GM23338 (cell line): ENCODE measurements at regions not wholly inside any gene's neighbourhood (a gene's known extent, or its start where the extent isn't known, plus 50 kb on each side); places are given as distances from the start of the nearest gene placed in this dataset.

Experiments
- ATAC-seq: fragments of 200-7000 bp; cut with Tn5 transposase; 3 replicates; pipeline ENCODE4 v1.9.1; 2020
- DNase-seq: peaks from one replicate; pipeline ENCODE4 v3.0.0-alpha.2; 2015; ENCODE audit warnings: low spot score
- H2AFZ ChIP-seq: fragments of 200-600 bp; sonication (generic); 2 replicates; pipeline ENCODE4 v1.8.0; 2016; ENCODE audit warnings: antibody characterized with exemption, mild to moderate bottlenecking, moderate library complexity
- H3F3A ChIP-seq: fragments of 200-600 bp; sonication (generic); replicated peaks from 2 replicates; pipeline ENCODE4 v1.8.0; 2017; ENCODE audit warnings: antibody characterized with exemption, mixed run types, low read depth
- H3K27ac ChIP-seq: fragments of 200-600 bp; sonication (generic); 2 replicates; pipeline ENCODE4 v1.6.1; 2016; ENCODE audit warnings: low read depth
- H3K27me3 ChIP-seq: fragments of 200-600 bp; sonication (generic); 2 replicates; pipeline ENCODE4 v1.8.0; 2016; ENCODE audit warnings: mild to moderate bottlenecking, mixed run types, moderate library complexity; ENCODE audit not compliant: insufficient read depth
- H3K36me3 ChIP-seq: fragments of 200-600 bp; sonication (generic); 2 replicates; pipeline ENCODE4 v1.8.0; 2016; ENCODE audit warnings: mild to moderate bottlenecking; ENCODE audit not compliant: insufficient read depth
- H3K4me1 ChIP-seq: fragments of 200-600 bp; sonication (generic); 2 replicates; pipeline ENCODE4 v1.8.0; 2016; ENCODE audit warnings: mild to moderate bottlenecking, moderate library complexity; ENCODE audit not compliant: insufficient read depth
- H3K4me2 ChIP-seq: fragments of 200-600 bp; sonication (generic); 2 replicates; pipeline ENCODE4 v1.7.1; 2017; ENCODE audit warnings: mixed run types
- H3K4me3 ChIP-seq: fragments of 200-600 bp; sonication (generic); 2 replicates; pipeline ENCODE4 v1.6.1; 2016; ENCODE audit warnings: mixed run types
- H3K79me2 ChIP-seq: fragments of 200-600 bp; sonication (generic); replicated peaks from 2 replicates; pipeline ENCODE4 v1.8.0; 2017; ENCODE audit warnings: mild to moderate bottlenecking; ENCODE audit not compliant: insufficient read depth
- H3K9me2 ChIP-seq: fragments of 200-600 bp; sonication (generic); 2 replicates; pipeline ENCODE4 v1.8.0; 2017; ENCODE audit not compliant: insufficient read depth
- H4K20me1 ChIP-seq: fragments of 200-600 bp; sonication (generic); replicated peaks from 2 replicates; pipeline ENCODE4 v1.8.0; 2017; ENCODE audit warnings: mild to moderate bottlenecking; ENCODE audit not compliant: insufficient read depth
- H3K27ac Mint-ChIP-seq: 2 replicates; pipeline ENCODE4 v1.8.0; 2020; ENCODE audit warnings: inconsistent platforms, mild to moderate bottlenecking, moderate library complexity, mixed read lengths
- H3K27me3 Mint-ChIP-seq: 3 replicates; pipeline ENCODE4 v1.8.0; 2022; ENCODE audit warnings: low read depth, mild to moderate bottlenecking, moderate library complexity, mixed read lengths, inconsistent platforms; ENCODE audit not compliant: insufficient read depth, poor library complexity
- H3K36me3 Mint-ChIP-seq: 3 replicates; pipeline ENCODE4 v1.8.0; 2021; ENCODE audit warnings: low read depth, mild to moderate bottlenecking, inconsistent platforms, moderate library complexity, mixed read lengths
- H3K4me1 Mint-ChIP-seq: 3 replicates; pipeline ENCODE4 v1.8.0; 2020; ENCODE audit warnings: mild to moderate bottlenecking, inconsistent platforms, mixed read lengths
- H3K4me3 Mint-ChIP-seq: 3 replicates; pipeline ENCODE4 v1.8.0; 2021; ENCODE audit warnings: moderate library complexity, mild to moderate bottlenecking, inconsistent platforms, mixed read lengths
- H3K9me3 Mint-ChIP-seq: 3 replicates; pipeline ENCODE4 v1.8.0; 2020; ENCODE audit warnings: moderate library complexity, mild to moderate bottlenecking, inconsistent platforms, mixed read lengths
- CREB1 ChIP-seq: fragments of 250-450 bp; sonication (Bioruptor Pico); IDR thresholded peaks from 2 replicates; pipeline ENCODE4 v1.5.0; 2020; ENCODE audit warnings: low read depth, mild to moderate bottlenecking, moderate library complexity
- EZH2 ChIP-seq: fragments of 200-600 bp; sonication (generic); IDR thresholded peaks from one replicate; pipeline ENCODE4 v1.8.0; 2017; ENCODE audit warnings: antibody characterized with exemption, mild to moderate bottlenecking, low read depth; ENCODE audit not compliant: unreplicated experiment
- EZH2phosphoT487 ChIP-seq: fragments of 200-600 bp; sonication (generic); IDR thresholded peaks from one replicate; pipeline ENCODE4 v1.8.1; 2018; ENCODE audit warnings: antibody characterized with exemption; ENCODE audit not compliant: unreplicated experiment
- JUNB ChIP-seq: IDR thresholded peaks from one replicate; pipeline ENCODE4 v1.6.1; 2016; ENCODE audit warnings: antibody characterized with exemption; ENCODE audit not compliant: unreplicated experiment
- NANOG ChIP-seq: IDR thresholded peaks from 2 replicates; pipeline ENCODE4 v1.6.1; 2016; ENCODE audit warnings: antibody characterized with exemption, borderline replicate concordance
- POLR2AphosphoS5 ChIP-seq: IDR thresholded peaks from 2 replicates; pipeline ENCODE4 v1.6.1; 2016; ENCODE audit warnings: antibody characterized with exemption, low read depth
- STAT1 ChIP-seq: IDR thresholded peaks from one replicate; pipeline ENCODE4 v1.6.1; 2016; ENCODE audit warnings: antibody characterized with exemption; ENCODE audit not compliant: unreplicated experiment
- ZNF114 ChIP-seq: fragments of 250-450 bp; sonication (Bioruptor Pico); IDR thresholded peaks from 2 replicates; pipeline ENCODE4 v1.5.0; 2020; ENCODE audit warnings: mild to moderate bottlenecking, moderate library complexity
- ZNF331 ChIP-seq: fragments of 250-450 bp; sonication (Bioruptor Pico); IDR thresholded peaks from 2 replicates; pipeline ENCODE4 v1.5.0; 2020; ENCODE audit warnings: low read depth, mild to moderate bottlenecking, moderate library complexity
- TF ChIP-seq, protein P1 (sequence below): IDR thresholded peaks from 2 replicates; pipeline ENCODE4 v1.6.1; 2016; ENCODE audit warnings: antibody characterized with exemption
- TF ChIP-seq, protein P2 (sequence below): fragments of 250-450 bp; sonication (Bioruptor Pico); IDR thresholded peaks from 2 replicates; pipeline ENCODE4 v1.5.0; 2020; ENCODE audit warnings: mild to moderate bottlenecking, moderate library complexity
- TF ChIP-seq, protein P3 (sequence below), 2 experiments: fragments of 200-600 bp in 1 of 2; sonication (generic) in 1 of 2; conservative IDR thresholded peaks; 2 replicates each; pipeline versions ENCODE4 v1.5.1 to v1.6.1; 2016 to 2017; ENCODE audit warnings: antibody characterized with exemption in 2 of 2, low read depth in 2 of 2, mild to moderate bottlenecking in 2 of 2, moderate library complexity in 1 of 2
- TF ChIP-seq, protein P4 (sequence below): IDR thresholded peaks from one replicate; pipeline ENCODE4 v1.6.1; 2018; ENCODE audit warnings: antibody characterized with exemption; ENCODE audit not compliant: unreplicated experiment

DNA sequence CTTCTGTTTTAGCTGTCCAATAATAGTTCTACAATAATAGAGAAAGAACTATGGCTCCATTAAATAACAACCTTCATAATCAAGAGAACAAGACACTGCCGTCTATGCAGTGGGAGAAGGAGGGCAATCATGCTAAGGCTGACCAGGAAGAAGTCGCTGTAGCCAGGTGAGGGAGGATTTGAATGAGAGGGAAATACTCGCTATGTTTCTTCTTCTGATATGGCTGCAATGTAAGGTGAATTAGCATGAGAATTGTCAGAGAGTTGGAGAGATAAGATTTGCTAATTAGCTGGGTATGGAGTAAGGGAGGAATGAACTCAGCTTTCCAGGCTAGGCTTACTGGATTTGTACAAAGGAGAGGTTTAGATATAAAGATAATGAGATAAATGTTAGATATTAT, 555.4 kb upstream of the ZNF385D start:
- Histone ChIP-seq H3K27me3 (no peaks in the 10 kb centered on the region), H3K36me3 (no peaks in the 10 kb centered on the region), H3K27ac (0 out of 2 replicates have a peak overlapping the region, but pooled peaks have one; percentile 20), H3K4me1 (peaks cover 23% of the 10 kb centered on the region), H3K79me2 (no peaks in the 10 kb centered on the region), H3K9me2 (no peaks in the 10 kb centered on the region), H4K20me1 (no peaks in the 10 kb centered on the region), H3F3A (no peaks in the 10 kb centered on the region), H2AFZ (no peak overlapping the region), H3K4me2 (peak overlapping the region; percentile 67), H3K4me3 (peak overlapping the region; percentile 21)
- peak; percentile 42 for DNase-seq
- TF ChIP-seq STAT1 (no peak), ZNF331 (CRISPR knock-in tag) (no peak), NANOG (no peak), JUNB (no peak), EZH2phosphoT487 (no peak), CREB1 (CRISPR knock-in tag) (no peak), POLR2AphosphoS5 (no peak), EZH2 (no peak), ZNF114 (no peak)
- TF ChIP-seq, protein P1, sequence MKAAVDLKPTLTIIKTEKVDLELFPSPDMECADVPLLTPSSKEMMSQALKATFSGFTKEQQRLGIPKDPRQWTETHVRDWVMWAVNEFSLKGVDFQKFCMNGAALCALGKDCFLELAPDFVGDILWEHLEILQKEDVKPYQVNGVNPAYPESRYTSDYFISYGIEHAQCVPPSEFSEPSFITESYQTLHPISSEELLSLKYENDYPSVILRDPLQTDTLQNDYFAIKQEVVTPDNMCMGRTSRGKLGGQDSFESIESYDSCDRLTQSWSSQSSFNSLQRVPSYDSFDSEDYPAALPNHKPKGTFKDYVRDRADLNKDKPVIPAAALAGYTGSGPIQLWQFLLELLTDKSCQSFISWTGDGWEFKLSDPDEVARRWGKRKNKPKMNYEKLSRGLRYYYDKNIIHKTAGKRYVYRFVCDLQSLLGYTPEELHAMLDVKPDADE = no peak
- TF ChIP-seq, protein P2, sequence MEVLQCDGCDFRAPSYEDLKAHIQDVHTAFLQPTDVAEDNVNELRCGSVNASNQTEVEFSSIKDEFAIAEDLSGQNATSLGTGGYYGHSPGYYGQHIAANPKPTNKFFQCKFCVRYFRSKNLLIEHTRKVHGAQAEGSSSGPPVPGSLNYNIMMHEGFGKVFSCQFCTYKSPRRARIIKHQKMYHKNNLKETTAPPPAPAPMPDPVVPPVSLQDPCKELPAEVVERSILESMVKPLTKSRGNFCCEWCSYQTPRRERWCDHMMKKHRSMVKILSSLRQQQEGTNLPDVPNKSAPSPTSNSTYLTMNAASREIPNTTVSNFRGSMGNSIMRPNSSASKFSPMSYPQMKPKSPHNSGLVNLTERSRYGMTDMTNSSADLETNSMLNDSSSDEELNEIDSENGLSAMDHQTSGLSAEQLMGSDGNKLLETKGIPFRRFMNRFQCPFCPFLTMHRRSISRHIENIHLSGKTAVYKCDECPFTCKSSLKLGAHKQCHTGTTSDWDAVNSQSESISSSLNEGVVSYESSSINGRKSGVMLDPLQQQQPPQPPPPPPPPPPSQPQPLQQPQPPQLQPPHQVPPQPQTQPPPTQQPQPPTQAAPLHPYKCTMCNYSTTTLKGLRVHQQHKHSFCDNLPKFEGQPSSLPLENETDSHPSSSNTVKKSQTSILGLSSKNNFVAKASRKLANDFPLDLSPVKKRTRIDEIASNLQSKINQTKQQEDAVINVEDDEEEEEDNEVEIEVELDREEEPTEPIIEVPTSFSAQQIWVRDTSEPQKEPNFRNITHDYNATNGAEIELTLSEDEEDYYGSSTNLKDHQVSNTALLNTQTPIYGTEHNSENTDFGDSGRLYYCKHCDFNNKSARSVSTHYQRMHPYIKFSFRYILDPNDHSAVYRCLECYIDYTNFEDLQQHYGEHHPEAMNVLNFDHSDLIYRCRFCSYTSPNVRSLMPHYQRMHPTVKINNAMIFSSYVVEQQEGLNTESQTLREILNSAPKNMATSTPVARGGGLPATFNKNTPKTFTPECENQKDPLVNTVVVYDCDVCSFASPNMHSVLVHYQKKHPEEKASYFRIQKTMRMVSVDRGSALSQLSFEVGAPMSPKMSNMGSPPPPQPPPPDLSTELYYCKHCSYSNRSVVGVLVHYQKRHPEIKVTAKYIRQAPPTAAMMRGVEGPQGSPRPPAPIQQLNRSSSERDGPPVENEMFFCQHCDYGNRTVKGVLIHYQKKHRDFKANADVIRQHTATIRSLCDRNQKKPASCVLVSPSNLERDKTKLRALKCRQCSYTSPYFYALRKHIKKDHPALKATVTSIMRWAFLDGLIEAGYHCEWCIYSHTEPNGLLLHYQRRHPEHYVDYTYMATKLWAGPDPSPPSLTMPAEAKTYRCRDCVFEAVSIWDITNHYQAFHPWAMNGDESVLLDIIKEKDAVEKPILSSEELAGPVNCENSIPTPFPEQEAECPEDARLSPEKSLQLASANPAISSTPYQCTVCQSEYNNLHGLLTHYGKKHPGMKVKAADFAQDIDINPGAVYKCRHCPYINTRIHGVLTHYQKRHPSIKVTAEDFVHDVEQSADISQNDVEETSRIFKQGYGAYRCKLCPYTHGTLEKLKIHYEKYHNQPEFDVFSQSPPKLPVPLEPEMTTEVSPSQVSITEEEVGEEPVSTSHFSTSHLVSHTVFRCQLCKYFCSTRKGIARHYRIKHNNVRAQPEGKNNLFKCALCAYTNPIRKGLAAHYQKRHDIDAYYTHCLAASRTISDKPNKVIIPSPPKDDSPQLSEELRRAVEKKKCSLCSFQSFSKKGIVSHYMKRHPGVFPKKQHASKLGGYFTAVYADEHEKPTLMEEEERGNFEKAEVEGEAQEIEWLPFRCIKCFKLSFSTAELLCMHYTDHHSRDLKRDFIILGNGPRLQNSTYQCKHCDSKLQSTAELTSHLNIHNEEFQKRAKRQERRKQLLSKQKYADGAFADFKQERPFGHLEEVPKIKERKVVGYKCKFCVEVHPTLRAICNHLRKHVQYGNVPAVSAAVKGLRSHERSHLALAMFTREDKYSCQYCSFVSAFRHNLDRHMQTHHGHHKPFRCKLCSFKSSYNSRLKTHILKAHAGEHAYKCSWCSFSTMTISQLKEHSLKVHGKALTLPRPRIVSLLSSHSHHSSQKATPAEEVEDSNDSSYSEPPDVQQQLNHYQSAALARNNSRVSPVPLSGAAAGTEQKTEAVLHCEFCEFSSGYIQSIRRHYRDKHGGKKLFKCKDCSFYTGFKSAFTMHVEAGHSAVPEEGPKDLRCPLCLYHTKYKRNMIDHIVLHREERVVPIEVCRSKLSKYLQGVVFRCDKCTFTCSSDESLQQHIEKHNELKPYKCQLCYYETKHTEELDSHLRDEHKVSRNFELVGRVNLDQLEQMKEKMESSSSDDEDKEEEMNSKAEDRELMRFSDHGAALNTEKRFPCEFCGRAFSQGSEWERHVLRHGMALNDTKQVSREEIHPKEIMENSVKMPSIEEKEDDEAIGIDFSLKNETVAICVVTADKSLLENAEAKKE (CRISPR knock-in tag) = no peak
- TF ChIP-seq, protein P3, sequence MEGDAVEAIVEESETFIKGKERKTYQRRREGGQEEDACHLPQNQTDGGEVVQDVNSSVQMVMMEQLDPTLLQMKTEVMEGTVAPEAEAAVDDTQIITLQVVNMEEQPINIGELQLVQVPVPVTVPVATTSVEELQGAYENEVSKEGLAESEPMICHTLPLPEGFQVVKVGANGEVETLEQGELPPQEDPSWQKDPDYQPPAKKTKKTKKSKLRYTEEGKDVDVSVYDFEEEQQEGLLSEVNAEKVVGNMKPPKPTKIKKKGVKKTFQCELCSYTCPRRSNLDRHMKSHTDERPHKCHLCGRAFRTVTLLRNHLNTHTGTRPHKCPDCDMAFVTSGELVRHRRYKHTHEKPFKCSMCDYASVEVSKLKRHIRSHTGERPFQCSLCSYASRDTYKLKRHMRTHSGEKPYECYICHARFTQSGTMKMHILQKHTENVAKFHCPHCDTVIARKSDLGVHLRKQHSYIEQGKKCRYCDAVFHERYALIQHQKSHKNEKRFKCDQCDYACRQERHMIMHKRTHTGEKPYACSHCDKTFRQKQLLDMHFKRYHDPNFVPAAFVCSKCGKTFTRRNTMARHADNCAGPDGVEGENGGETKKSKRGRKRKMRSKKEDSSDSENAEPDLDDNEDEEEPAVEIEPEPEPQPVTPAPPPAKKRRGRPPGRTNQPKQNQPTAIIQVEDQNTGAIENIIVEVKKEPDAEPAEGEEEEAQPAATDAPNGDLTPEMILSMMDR (conservative IDR thresholded peaks at IDR 0.05; ENCODE audit: low read depth in 2 of 2) = no peak
- TF ChIP-seq, protein P4, sequence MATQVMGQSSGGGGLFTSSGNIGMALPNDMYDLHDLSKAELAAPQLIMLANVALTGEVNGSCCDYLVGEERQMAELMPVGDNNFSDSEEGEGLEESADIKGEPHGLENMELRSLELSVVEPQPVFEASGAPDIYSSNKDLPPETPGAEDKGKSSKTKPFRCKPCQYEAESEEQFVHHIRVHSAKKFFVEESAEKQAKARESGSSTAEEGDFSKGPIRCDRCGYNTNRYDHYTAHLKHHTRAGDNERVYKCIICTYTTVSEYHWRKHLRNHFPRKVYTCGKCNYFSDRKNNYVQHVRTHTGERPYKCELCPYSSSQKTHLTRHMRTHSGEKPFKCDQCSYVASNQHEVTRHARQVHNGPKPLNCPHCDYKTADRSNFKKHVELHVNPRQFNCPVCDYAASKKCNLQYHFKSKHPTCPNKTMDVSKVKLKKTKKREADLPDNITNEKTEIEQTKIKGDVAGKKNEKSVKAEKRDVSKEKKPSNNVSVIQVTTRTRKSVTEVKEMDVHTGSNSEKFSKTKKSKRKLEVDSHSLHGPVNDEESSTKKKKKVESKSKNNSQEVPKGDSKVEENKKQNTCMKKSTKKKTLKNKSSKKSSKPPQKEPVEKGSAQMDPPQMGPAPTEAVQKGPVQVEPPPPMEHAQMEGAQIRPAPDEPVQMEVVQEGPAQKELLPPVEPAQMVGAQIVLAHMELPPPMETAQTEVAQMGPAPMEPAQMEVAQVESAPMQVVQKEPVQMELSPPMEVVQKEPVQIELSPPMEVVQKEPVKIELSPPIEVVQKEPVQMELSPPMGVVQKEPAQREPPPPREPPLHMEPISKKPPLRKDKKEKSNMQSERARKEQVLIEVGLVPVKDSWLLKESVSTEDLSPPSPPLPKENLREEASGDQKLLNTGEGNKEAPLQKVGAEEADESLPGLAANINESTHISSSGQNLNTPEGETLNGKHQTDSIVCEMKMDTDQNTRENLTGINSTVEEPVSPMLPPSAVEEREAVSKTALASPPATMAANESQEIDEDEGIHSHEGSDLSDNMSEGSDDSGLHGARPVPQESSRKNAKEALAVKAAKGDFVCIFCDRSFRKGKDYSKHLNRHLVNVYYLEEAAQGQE = no peak
- no peaks in the 10 kb centered on the region for H3K36me3 Mint-ChIP-seq
- peak overlapping the region; percentile 15; the same call in 1 of the 3 replicates for H3K4me3 Mint-ChIP-seq
- peak; percentile 80 for ATAC-seq
- H3K9me3 Mint-ChIP-seq = no peaks in the 10 kb centered on the region
- H3K27me3 Mint-ChIP-seq = no peaks in the 10 kb centered on the region
- H3K4me1 Mint-ChIP-seq = peaks cover 34% of the 10 kb centered on the region
- peak overlapping the region; percentile 64; the same call in 1 of the 2 replicates for H3K27ac Mint-ChIP-seq
